ENCODE measurements at regions not wholly inside any gene's neighbourhood (a gene's known extent, or its start where the extent isn't known, plus 50 kb on each side); places are given as distances from the start of the nearest gene placed in this dataset.

DNA sequence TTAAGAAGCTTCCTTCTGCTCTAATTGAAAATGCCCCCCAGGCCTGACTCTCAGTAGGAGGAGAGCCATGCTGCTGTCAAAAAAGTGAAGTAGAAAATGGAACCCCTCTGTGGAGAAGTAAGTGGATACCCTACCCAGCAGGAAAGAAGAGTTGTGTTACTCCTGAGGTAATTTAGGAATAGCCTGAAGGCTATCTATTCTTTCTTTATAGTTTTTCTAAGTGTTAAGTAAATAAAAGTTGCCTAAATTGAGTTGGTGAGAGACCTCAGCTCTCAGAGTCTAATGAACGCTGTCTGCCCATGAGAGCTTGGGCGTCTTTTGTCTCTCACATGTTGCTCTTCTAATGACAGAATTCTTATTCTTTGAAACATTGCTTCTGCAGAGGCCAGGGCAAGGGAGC, 116.2 kb downstream of the NSUN3 start:
- no peak for DNase-seq

DNA sequence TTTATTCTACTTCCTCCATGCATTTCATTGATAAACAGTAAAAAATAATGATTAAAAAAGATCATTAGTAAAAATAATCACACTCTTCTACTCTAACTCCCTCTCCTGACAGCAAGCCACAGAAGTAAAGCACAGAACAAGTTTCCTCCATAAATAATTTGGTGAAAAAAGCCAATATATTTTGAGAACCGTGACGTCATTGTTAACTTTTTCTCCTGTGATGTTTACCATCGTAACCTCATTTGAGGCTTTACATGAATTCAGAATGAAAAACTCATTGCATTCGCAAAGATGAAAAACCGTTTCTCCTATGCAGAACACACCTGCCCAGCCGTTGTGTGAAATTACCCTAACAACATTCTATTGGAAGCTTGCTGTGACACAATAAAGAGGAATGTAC, 120.7 kb downstream of the NSUN3 start:
- DNase-seq = no peak

DNA sequence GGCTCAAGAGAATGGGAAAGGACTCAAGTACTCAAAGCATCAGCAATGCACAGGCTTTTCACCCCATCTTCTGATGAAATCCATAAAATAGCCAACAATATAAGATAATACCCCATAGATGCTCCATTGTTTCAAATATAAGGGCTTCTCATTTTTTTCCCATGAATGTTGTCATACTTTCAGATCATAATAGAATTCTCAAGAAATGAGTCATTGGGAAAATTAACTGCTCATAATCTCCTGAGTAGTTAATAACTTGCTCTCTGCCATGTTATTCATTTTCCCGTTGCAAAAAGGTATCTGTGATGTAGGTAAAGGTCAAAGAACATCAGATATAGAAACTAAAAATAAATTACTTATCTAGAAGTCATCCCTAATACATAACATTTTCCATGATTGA, 121.9 kb downstream of the NSUN3 start:
- no peak for DNase-seq

DNA sequence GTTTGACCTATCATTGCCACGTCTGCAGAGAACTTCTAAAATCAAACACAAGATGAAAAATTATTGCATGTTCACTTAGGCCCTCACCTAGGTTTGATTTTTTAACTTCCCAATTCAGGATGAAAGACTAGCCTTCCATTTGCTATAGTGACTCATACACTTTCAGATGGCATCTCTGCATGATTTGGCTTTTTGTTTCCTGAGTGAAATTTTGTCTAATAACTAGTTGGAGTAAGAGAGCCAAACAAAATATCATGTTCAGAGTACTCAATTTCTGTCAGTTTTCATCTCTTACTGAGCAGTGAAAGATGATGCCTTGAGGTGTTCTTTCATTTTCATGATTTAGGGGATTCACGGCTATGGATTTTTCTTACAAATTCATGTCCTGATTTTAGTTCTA, 122.9 kb downstream of the NSUN3 start:
- no peak for DNase-seq

DNA sequence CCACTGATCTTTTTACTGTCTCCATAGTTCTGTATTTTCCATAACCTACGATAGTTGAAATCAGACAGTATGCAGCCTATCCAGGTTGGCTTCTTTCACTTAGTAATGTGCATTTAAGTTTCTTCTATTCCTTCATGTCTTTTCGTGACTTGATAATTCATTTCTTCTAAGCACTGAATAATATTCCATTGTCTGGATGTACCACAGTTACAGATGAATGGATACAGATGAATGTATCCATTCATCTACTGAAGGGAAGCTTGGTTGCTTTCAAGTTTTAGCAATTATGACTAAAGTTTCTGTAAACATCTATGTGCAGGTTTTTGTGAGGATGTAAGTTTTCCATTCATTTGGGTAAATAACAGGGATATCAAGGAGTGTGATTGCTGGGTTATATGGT, 124.8 kb downstream of the NSUN3 start:
- no peak for DNase-seq

DNA sequence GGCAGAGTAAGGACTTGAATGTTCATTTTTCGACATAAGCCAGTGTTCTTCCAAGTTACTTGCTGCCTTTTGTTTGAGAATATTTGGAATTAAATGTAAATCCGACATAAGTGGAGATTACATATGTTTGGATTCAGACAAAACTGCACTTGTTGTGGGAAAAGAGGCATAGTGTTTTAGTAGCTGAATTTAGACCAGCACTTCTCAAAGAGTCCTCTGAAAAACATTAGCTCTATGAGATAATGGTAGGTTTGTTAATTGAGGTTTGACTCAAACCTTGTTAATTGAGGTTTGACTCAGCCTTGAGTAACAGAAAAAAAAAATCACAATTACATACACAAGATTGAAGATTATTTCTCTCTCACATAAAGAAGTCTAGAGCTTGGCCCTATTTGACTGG, 132.5 kb downstream of the NSUN3 start:
- no peak for DNase-seq

DNA sequence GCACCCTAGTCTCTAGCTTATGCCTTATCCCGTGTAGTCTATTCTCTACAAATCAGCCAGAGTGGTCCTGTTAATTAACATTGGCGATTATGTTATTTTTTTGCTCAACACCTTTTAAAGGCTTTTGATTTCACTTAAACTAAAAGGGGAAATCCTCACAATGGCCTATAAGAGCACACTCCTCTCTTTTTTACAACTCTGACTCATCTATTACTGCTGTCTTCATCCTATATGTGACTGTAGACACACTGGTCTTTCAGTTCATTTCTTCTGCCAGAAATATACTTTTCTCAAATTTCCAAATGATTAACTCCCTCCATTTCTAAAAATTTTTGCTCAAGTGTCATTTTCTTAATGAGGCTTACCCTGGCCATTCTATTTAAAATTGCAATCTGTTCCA, 143.4 kb downstream of the NSUN3 start:
- DNase-seq = no peak

DNA sequence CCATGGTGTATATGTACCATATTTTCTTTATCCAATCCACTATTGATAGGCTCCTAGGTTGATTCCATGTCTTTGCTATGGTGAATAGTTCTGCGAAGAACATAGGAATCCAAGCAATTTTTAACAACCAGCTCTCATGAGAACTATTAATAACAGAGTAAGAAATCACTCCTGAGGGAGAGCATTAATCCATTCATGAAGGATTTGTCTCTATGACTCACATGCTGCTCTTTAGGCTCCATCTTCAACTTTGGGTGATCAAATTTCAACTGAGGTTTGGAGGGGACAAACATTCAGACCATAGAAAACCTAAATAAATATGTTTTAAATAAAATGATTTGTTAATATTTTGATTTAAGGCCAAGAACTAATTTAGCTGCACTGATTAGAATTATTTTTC, 147.4 kb downstream of the NSUN3 start:
- no peak for DNase-seq

DNA sequence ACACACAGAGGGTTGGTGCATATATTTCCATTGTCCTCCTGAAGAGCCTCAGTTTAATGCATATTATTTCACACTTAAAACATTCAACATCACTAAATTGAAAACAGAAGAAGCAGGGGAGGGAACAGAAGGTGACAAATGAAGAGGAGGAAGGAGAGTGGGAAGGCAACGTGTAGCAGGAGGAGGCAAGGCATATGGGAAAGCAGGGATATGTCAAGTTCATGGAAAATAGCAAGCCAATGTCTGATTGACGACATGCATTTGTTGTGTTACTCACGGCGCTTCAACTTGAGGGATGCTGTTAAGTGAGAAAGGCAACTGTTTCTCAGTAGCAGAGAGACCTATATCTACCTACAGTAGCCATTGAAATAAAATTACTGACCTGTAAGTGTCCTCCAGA, 154.5 kb downstream of the NSUN3 start:
- no peak for DNase-seq

DNA sequence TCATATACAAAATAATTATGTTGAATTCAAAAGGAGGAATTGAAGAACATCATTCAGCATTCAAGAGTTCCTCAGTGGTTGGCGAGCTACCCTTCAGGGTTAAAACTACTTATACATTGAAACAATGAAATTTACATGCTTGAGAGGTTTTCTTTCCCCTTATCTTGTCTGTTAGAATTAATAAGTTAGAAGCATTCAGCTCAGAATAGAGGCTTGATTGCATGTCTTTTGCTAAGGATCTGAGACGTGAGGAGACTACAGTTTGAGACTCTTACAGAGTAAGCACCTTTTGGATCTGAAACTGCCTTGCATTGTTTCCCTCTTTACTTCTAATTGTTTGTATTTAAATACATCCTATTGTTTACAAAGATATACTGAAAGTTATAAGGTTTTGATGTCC, 157.6 kb downstream of the NSUN3 start:
- DNase-seq = no peak

DNA sequence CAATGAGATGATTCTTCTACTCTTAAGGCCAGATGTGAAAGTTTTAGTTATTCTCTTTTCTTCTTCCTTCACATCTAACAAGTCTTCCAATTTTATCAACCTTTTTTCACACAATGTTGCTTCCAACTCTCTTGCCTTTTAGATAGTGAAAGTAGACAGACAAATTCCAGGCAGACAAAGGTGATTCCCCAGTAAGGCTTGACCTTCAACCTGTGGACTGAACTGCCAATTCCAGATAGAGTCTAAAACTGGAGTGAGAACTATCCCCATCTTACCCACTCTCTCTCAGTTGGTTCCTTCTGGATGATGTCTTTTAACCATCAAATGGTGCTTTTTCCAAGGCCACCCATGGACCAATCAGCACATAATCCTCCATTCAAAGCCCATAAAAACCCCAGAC, 159.0 kb downstream of the NSUN3 start:
- DNase-seq = no peak

DNA sequence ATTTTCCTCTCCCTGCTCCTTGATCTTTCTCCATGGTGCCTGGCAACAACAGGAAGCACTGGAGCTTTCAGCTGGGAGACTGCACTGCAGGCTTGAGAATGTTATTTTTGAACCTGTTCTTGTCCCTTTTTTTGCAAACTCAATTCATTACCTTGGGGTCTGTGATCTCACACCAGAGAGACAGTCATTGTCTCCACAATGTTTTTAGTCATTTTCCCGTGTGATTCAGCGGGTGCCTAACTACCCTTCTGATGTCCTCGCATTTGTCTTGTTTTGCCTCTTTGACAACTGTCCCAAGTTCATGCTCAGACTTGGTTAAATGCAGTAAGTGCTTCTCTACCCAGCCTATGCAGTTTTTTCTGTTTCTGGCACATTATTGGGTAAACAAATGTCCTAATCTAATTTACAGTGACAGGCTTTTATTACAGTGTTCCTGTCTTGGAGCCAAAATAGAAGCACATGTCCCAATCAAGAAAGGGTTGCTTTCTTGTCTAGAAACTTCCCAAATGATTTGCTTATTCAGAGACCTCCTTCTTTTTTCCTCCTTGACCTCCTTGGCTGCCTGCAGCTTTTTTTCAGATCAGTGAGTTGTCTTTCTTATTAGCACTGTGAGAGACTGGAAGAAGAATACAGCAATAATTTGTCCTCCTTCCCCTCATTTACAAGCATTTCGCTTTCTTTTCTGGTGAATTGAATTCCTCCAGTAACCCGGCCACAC, 162.4 kb downstream of the NSUN3 start:
- DNase-seq = no peak

DNA sequence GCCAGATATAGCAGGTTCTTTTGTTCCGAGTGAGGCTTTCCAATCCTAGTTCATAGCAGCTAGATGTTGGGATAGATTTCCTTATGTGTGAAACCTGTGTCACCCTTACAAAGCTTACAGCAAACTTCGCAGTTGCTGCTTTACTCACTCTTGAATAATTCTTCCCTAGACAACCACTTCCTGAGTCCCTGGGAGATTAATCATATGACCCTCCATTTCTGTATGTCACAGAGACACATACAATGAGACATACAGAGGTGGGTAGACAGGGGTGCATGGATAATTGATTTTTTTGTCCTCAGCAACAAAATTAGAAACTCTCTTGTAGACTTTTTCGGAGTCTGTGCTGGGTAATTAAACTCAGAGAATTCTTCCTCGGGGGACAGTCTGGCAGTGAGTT, 163.2 kb downstream of the NSUN3 start:
- DNase-seq = peak; percentile 14

DNA sequence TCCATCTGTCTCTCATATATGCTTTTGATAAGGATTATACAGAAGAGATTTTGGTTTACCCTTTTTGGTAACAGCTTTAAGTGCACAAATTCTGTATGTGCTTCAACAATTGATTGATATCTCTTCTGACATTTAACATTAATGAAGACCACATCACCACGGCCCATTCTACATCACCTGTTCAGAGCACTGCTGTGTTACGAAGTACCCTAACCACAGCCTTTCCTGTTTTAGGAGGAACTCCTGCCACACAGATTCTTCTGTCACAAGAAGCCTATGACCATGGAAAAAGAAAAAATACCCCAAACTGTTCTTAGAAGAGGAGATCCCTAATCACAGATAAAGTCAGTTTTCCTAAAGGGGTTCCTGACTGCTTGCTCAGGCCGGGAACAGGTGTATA, 170.1 kb downstream of the NSUN3 start:
- DNase-seq = no peak

DNA sequence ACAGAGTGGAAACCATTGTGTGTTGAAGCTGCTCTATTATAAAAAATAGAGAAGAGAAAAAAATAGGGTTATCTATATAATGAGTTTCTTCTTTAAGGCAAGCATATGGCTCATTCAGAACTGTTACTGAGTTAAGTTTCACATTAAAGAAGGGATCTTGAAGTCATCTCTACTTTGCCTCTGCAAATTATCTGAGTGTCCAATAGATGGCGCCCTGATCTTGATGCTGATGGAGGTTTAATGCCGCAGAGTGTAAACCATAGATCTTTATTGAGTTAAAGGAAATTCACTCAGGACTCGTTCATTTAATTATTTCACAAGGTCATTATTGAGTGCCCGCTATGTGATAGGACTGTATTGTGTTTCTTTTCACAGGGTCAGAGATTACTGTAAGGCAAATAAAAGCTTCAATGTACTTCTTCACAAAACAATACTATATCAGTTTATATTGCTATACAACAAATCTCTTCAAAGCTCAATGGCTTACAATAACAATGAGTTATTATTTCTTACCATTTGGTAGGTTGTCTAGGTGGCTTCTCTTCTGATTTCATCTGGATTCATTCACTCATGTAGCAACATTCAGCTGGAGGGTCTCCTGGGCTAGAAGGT, 171.4 kb downstream of the NSUN3 start:
- DNase-seq = peak; percentile 15

DNA sequence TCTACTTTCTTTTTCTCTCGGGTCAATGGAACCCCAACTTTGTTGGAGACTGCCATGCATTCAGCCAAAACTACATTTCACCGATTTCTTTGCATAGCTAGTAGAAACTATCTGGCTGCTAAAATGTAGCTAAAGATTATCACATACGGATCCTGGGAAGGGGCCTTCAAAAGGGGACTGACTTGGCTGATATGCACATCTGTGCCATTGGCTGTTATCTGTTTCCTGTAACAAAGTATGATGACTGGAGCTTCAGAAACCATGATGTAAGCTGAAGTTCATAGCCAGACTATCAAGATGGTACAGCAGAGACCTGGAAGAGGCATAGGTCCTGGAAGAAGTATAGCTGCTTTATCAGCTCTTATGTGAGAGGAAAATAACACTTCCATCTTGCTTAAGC, 179.1 kb downstream of the NSUN3 start:
- no peak for DNase-seq

DNA sequence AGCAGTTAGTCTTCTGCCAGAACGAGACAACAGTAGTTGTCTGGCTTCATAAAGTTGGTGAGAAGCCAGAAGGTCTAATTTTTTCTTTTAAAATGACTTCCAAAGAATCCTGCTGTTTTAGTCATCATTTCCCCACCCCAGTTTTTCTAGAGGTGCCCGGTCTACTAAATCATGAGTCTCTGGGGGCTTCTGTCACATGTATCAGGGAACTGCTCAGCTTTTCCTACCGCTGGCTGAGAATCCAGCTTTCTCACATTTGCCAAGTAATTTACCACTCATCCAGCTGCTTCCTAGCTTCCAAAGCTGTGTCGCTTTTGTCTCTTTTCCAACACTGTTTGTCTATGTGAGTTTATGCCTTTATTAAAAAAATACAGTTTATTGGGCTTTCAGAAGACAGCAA, 183.3 kb downstream of the NSUN3 start:
- DNase-seq = no peak

DNA sequence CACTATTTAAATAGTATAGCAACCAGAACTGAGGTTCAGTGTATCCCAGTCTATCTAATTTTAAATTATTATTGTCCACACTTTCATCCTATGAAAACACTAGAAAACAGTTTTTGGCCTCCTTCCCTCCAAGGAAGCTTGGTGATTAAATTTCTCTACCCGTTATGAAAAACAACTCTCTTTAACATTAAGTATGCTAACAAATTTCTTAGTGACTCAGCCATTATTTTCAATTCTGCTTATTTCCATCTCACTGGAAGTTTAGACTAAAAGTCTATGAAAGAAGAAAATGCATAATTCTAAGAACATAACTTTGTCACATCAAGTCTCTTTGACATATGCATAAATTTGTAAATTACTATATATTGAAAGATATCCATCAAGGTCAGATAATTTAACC, 185.2 kb downstream of the NSUN3 start:
- no peak for DNase-seq

DNA sequence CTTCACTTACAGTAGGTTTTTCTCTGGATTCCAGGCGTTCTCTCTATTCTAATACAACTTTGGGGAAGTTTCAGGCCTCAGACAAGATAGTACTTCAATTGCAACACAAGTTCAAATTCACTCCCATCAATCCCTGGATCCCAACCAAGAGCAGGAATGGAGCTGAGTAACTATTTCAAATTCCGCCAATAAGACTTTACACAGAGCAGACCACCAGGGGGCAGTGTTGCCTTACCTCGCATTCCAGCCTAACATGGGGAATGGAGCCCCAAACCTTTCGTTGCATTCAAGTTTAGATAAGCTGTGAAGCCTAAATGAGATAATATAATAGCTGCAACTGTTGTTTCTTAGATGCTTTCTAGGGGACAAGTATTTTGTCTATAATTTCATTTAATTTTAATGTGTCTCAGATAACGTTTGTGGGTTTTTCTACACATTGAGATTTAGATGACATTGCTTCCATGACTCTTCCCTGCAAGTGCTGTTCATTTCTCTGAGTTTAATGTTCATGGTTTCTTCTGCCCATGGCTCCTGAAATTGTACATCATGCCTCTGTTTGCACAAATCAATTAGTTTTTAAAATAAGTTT, 186.7 kb downstream of the NSUN3 start:
- DNase-seq = peak; percentile 20

DNA sequence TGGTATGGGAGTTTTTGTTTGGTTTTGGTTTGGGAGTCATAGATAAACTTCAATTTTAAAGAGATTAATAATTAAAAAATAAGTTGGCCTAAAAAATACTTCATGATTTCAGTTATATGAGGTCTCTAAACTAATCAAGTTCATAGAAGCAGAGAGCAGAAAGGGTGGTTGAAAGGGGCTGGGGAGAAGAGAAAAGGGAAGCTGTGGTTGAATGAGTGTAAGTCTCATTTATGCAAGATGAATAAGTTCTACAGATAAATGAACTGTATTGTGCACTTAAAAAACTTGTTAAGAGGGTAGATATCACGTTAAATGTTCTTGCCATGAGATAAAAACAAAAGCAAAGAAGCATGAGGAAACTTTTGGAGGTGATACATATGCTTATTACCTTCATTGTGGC, 188.7 kb downstream of the NSUN3 start:
- DNase-seq = no peak

DNA sequence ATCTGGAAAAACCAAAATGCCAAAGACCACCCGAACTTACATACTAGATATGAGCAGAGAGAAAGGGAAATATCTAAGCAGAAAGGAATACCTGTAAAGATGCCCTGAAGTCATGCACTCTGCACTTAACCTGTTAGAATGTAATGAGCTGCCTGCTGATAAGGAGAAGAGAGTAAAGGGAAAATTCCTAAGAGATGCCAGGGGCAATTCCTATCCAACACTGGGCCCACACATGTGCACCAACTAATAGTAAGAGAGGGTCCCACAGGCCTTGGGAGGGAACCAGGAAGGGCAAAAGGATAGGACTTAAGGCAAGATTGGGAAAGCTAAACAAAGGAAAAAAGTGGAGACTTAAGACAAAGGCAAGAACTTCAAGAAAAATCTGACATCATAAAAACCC, 189.5 kb downstream of the NSUN3 start:
- DNase-seq = no peak

DNA sequence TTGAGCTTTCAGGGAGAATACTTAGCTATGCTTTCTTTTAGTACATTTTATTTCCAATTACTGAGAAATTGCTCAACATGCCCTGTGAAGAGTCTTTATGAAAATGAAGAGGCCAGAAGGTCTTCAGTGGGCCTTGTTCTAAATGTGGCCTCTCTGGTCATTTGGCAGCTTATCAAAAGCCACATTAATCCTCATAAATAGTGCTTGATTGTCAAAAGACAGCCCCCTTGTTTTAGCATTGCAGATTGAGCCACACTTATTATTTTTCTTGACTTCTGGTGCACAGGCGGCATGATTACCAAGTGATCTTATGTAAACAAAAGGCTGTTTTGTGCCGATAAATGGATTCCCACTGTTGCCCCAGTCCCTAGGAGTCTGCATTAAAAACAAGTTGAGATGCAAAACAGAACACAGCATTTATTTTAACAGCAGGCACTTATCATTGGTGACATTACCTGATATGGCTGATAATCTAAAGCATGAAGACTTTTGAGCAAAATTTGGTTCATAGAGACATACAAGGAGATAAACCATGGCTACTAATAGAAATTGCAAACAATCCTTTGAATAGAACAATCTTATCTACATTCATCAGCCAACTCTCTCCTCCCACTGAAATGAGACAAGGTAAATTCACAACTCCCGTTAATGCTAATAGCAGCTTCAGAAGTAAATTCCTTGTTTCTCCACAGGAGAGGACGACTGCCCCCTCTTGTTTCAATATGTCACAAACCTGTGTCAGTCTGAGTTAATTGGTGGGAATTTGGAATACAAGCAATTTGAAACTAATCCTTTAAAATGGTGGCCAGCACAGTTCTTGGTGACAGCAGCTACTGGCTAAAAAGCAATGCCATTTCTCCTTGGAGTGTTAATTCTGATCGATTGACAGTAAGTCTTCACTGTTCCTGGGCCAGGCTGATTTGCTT, 194.3 kb downstream of the NSUN3 start:
- DNase-seq = no peak

DNA sequence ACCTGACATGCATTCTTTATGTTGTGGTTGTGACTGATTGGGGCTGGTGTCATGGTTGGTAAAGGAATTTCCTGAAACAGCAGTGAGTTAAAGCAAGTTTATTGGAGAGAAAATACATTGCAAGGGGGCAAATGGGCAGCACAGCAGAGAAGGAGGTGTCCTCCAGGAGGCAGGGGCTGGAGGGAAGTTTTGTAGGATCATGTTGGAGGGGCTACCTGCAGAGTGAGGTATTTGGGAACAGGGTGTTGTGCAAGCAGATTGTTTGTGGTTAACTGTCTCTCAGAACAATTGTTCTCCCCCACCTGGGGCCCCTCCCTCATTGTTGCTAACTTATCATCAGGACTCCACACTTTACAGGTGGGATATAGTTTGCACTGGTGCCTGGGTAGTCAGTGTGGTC, 196.0 kb downstream of the NSUN3 start:
- DNase-seq = no peak

DNA sequence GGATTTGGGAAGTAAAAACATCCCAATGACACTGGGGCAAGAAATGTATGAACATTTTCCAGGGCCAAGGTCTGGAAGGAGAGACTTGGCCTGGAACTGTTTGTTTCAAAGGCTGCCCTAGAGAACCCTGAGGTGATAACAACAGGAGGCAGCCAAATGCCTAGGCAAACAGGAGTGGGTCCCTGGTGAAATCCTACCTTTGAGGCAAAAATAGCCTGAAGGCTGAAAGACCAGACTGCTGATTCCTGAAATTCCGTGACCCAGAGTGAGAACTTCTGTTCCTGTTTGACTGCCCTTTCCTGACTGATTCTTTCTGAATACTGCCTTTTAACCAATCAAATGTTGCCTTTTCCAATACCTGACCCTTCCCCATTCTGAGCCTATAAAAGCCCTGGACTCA, 196.4 kb downstream of the NSUN3 start:
- no peak for DNase-seq

All from 8988T (cell line).